ENCODE measurements at regions not wholly inside any gene's neighbourhood (a gene's known extent, or its start where the extent isn't known, plus 50 kb on each side); places are given as distances from the start of the nearest gene placed in this dataset.
A peak's percentile ranks its signal among the peaks of the same experiment; 100 is the strongest.

- no peak for DNase-seq
Observed at GRCh38 chr2:35416391-35417140, 939.0 kb upstream of the CRIM1 start.

- DNase-seq: no peak
Observed at GRCh38 chr2:35415942-35416341, 939.6 kb upstream of the CRIM1 start.

- no peak for DNase-seq
Observed at GRCh38 chr2:35415282-35415681, 940.3 kb upstream of the CRIM1 start.

- peak; percentile 61 for DNase-seq
Observed at GRCh38 chr2:35410431-35411061, 945.0 kb upstream of the CRIM1 start.

GRCh38 chr2:35409762-35410161 is 945.8 kb upstream of the CRIM1 start:
- DNase-seq: no peak

GRCh38 chr2:35408320-35408719 is 947.3 kb upstream of the CRIM1 start:
- no peak for DNase-seq

GRCh38 chr2:35391736-35392442 is 963.7 kb upstream of the CRIM1 start:
- DNase-seq: no peak

- no peak for DNase-seq
Observed at GRCh38 chr2:35378791-35379190, 976.8 kb upstream of the CRIM1 start.

- no peak for DNase-seq
Observed at GRCh38 chr2:35374845-35375244, 980.7 kb upstream of the CRIM1 start.

- DNase-seq: no peak
Observed at GRCh38 chr2:35365859-35366258, 989.7 kb upstream of the CRIM1 start.

GRCh38 chr2:35356332-35356731 is 999.2 kb upstream of the CRIM1 start:
- DNase-seq: no peak

- no peak for DNase-seq
Observed at GRCh38 chr2:35355056-35355455, 1000.5 kb upstream of the CRIM1 start.

- DNase-seq: no peak
Observed at GRCh38 chr2:35347561-35347960, 1008.0 kb upstream of the CRIM1 start.

- no peak for DNase-seq
Observed at GRCh38 chr2:35343135-35343534, 1012.4 kb upstream of the CRIM1 start.

- no peak for DNase-seq
Observed at GRCh38 chr2:35339211-35339610, 1016.4 kb upstream of the CRIM1 start.

- no peak for DNase-seq
Observed at GRCh38 chr2:35337922-35338321, 1017.7 kb upstream of the CRIM1 start.

GRCh38 chr2:35314049-35314448 is 1041.5 kb upstream of the CRIM1 start:
- DNase-seq: no peak

- DNase-seq: no peak
Observed at GRCh38 chr2:35301369-35301768, 1054.2 kb upstream of the CRIM1 start.

GRCh38 chr2:35298493-35298892 is 1057.1 kb upstream of the CRIM1 start:
- no peak for DNase-seq

- DNase-seq: no peak
Observed at GRCh38 chr2:35297403-35297802, 1058.2 kb upstream of the CRIM1 start.

- no peak for DNase-seq
Observed at GRCh38 chr2:35294636-35295263, 1060.8 kb upstream of the CRIM1 start.

- no peak for DNase-seq
Observed at GRCh38 chr2:35293261-35293660, 1062.3 kb upstream of the CRIM1 start.

GRCh38 chr2:35292199-35292598 is 1063.4 kb upstream of the CRIM1 start:
- DNase-seq: no peak

GRCh38 chr2:35281702-35282101 is 1073.9 kb upstream of the CRIM1 start:
- no peak for DNase-seq
